ENCODE measurements at regions not wholly inside any gene's neighbourhood (a gene's known extent, or its start where the extent isn't known, plus 50 kb on each side); places are given as distances from the start of the nearest gene placed in this dataset.
"Not testable (repeated sequence)": the region's sequence is repeated elsewhere in the genome, so short reads cannot be mapped to it uniquely, and the experiment has no call there.

DNA sequence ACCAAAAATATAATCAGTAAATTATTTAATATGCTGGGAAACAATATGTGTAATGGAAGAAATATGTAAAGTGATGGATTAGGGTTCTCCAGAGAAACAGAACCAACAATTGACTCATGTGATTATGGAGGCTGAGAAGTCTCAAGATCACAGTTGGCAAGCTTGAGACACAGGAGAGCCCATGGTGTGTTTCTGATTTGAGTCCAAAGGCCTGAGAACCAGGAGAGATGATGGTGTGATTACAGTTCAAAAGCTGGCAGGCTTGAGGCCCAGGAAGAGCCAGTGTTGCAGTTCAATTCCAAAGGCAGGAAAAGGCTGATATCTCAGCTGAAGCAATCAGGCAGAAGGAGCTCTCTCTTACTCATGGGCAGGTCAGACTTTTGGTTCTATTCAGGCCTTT is 138.8 kb upstream of the NBPF11 start:
- intact Hi-C loops (cut with DNase I; ENCODE audit: low total_unique reads), result no loop called here
- peaks cover 0 to 15% (median 0%) of the 10 kb centered on the region in 3 donors for H3K27me3 ChIP-seq
- no peaks in the 10 kb centered on the region for H3K9me3 ChIP-seq
- H3K27ac ChIP-seq, result no peak overlapping the region
- DNase-seq, result no peak
- H3K4me3 ChIP-seq, result no peak overlapping the region
- H3K36me3 ChIP-seq, result no peaks in the 10 kb centered on the region
- H3K4me1 ChIP-seq, result no peaks in the 10 kb centered on the region
- no peak for TF ChIP-seq POLR2AphosphoS5 (IDR thresholded peaks at IDR 0.05)
- TF ChIP-seq, protein P1, sequence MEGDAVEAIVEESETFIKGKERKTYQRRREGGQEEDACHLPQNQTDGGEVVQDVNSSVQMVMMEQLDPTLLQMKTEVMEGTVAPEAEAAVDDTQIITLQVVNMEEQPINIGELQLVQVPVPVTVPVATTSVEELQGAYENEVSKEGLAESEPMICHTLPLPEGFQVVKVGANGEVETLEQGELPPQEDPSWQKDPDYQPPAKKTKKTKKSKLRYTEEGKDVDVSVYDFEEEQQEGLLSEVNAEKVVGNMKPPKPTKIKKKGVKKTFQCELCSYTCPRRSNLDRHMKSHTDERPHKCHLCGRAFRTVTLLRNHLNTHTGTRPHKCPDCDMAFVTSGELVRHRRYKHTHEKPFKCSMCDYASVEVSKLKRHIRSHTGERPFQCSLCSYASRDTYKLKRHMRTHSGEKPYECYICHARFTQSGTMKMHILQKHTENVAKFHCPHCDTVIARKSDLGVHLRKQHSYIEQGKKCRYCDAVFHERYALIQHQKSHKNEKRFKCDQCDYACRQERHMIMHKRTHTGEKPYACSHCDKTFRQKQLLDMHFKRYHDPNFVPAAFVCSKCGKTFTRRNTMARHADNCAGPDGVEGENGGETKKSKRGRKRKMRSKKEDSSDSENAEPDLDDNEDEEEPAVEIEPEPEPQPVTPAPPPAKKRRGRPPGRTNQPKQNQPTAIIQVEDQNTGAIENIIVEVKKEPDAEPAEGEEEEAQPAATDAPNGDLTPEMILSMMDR (IDR thresholded peaks at IDR 0.05), result no peak
- TF ChIP-seq EP300 (IDR thresholded peaks at IDR 0.05), result no peak
- no peak for TF ChIP-seq POLR2A (IDR thresholded peaks at IDR 0.05)

DNA sequence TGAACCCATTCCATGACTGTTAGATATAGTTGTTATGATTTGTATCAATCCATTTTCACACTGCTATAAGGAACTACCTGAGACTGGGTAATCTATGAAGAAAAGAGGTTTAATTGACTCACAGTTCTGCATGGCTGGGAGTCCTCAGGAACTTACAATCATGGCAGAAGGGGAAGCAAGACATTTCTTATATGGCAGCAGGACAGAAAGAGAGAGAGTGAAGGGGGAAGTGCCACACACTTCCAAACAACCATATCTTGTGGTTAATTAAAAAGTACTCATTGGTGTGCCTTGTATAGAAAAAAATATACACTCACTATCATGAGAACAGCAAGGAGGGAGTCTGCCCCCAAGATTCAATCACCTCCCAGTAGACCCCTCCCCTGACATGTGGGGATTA is 137.6 kb upstream of the NBPF11 start:
- Histone ChIP-seq H3K4me1 (no peaks in the 10 kb centered on the region), H3K9me3 (no peaks in the 10 kb centered on the region), H3K4me3 (no peak overlapping the region), H3K27me3 (peaks cover 0 to 10% (median 0%) of the 10 kb centered on the region in 3 donors), H3K36me3 (no peaks in the 10 kb centered on the region), H3K27ac (no peak overlapping the region)
- DNase-seq, result no peak
- intact Hi-C loops (cut with DNase I; ENCODE audit: low total_unique reads), result no loop called here
- no peak for TF ChIP-seq EP300 (IDR thresholded peaks at IDR 0.05)
- TF ChIP-seq POLR2AphosphoS5 (IDR thresholded peaks at IDR 0.05), result no peak
- TF ChIP-seq, protein P1 (IDR thresholded peaks at IDR 0.05), result no peak
- no peak for TF ChIP-seq POLR2A (IDR thresholded peaks at IDR 0.05)

DNA sequence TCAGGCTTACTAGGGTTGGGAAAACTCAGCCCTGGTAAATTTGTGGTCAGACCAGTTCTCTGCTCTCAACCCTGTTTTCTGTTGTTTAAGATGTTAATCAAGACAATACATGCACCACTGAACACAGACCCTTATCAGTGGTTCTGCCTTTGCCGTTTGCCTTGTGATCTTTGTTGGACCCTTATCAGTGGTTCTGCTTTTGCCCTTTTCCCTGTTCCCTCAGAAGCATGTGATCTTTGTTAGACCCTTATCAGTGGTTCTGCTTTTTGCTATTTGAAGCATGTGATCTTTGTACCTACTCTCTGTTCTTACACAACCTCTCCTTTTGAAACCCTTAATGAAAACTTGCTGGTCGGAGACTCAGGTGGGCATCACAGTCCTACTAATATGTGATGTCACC is 133.9 kb upstream of the NBPF11 start:
- DNase-seq; intact Hi-C loops (cut with DNase I; ENCODE audit: low total_unique reads); H3K9me3 ChIP-seq; H3K4me1 ChIP-seq; H3K36me3 ChIP-seq; H3K27ac ChIP-seq; H3K4me3 ChIP-seq: not testable (repeated sequence)
- H3K27me3 ChIP-seq, result peaks cover 0 to 10% (median 0%) of the 10 kb centered on the region in 3 donors
- WGBS, 5 donors, result 25 to 61% (median 46%) methylated on average over 2 of the region's 2 CpGs

DNA sequence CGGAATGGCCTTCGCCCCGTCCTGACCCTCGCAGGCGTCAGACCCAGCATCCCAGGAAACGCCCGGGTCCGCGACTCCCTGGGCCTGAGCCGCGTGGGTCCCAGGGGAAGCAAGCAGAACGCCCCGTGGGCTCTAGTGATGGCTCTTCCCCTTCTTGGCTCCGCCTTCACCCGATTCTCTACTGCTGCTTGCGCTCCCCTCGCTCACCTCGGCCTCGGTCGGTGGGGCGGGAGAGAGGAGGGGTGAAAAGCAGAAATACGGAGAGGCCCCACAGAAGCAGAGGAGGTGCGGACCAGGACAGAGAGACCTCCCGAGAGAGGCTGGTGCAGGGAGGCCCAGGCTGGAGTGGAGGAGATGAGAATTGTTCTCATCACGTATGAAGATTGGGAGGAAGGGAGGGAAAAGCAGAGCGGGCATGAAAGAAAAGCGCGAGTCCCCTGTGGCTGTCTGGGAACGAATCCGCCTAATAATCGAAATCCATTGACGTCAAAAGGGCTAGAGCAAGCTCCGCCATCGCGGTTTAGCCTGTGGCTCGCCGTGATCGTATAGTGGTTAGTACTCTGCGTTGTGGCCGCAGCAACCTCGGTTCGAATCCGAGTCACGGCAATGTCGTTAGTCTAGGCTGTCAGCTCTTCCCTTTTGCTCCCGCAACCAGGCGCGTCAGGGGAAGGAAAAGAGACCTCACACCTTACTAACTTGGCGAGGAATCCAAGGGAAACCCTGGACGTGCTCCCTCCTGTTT is 128.9 kb upstream of the NBPF11 start:
- H3K4me1 ChIP-seq; H3K36me3 ChIP-seq; H3K27ac ChIP-seq; intact Hi-C loops (cut with DNase I; ENCODE audit: low total_unique reads); H3K9me3 ChIP-seq; DNase-seq: not testable (repeated sequence)
- H3K4me3 ChIP-seq, result peak overlapping the region in 3 of 4 donors; percentile 14 to 41 (median 34)
- peaks cover 0 to 41% (median 9%) of the 10 kb centered on the region in 3 donors for H3K27me3 ChIP-seq
- WGBS, 5 donors, result 0% methylated on average over 1 of the region's 50 CpGs; no CpG with 5 or more reads in 4 of the 5 donors

DNA sequence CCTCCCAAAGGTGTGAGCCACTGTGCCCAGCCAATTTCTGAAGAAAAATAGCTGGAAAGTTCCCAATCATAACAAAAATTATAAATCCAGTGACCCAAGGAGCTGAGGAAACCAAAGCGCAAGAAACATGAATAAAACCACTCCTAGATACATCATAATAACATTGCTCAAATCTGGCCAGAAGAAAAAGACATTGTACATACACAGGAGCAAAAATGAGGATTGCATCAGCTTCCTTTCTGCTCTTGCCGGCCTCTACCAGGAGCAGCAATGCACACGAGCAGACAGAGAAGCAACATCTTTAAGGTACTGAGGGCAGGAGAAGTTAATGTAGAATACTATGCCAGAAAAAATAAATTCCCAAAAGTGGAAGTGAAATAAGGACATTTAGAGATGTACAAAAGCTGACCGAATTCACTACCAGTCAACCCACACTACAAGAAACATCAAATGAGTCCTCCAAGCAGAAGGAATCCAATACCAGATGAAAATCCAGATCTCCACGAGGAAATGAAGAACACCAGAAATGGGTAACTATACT is 127.0 kb upstream of the NBPF11 start:
- H3K27ac ChIP-seq; H3K9me3 ChIP-seq; H3K4me1 ChIP-seq; DNase-seq; intact Hi-C loops (cut with DNase I; ENCODE audit: low total_unique reads); H3K36me3 ChIP-seq; H3K4me3 ChIP-seq: not testable (repeated sequence)
- peaks cover 0 to 61% (median 9%) of the 10 kb centered on the region in 3 donors for H3K27me3 ChIP-seq
- 80 to 86% (median 83%) methylated on average over 5 of the region's 5 CpGs for WGBS, 5 donors

DNA sequence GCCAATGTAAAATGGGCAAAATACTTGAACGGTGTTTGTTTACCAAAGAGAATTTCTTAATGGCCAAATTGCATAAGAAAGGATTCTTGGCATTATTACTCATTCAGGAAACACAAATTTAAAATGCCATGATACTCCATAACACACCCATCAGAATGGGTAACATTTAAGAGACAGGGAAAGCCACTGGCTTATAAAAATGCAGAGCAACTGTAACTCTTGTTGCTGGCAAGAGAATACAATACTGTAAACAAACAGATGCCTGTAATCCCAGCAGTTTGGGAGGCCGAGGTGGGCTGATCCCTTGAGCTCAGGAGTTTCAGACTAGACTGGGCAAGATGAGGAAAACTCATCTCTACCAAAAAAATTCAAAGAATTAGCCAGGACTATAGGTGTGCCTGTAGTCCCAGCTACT is 125.8 kb upstream of the NBPF11 start:
- H3K4me3 ChIP-seq; intact Hi-C loops (cut with DNase I; ENCODE audit: low total_unique reads); H3K9me3 ChIP-seq; H3K4me1 ChIP-seq; DNase-seq; H3K27ac ChIP-seq; H3K36me3 ChIP-seq: not testable (repeated sequence)
- peaks cover 0 to 64% (median 9%) of the 10 kb centered on the region in 3 donors for H3K27me3 ChIP-seq
- WGBS, 5 donors, result 21 to 38% (median 27%) methylated on average over 2 of the region's 2 CpGs

DNA sequence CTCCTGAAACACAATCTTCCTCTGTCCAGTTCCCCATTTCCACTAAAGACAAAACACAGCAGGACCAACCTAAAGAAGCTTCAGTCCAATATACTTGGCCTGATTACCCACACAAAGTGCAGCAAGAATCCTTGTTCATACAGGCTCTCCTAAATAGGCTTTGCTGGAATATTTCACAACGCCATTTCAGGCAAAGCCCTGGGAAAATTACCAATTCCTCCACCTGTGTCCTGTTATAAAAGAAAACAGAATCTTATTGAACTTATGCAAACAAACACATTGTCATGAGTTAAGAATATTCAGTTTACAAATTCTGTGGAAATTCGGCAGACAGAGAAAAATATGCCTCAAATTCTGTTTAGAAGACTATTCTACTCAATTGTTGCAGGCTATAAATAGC is 115.0 kb upstream of the NBPF11 start:
- WGBS, 5 donors, result 62 to 78% (median 73%) methylated on average over 2 of the region's 2 CpGs
- peaks cover 0 to 35% (median 0%) of the 10 kb centered on the region in 3 donors for H3K27me3 ChIP-seq
- H3K9me3 ChIP-seq; intact Hi-C loops (cut with DNase I; ENCODE audit: low total_unique reads); H3K4me3 ChIP-seq; DNase-seq; H3K36me3 ChIP-seq; H3K27ac ChIP-seq: not testable (repeated sequence)
- peaks cover 0 to 18% (median 15%) of the 10 kb centered on the region in 4 donors for H3K4me1 ChIP-seq
